Fibroblast of lung (primary cell): ENCODE measurements at regions not wholly inside any gene's neighbourhood (a gene's known extent, or its start where the extent isn't known, plus 50 kb on each side); places are given as distances from the start of the nearest gene placed in this dataset.
"Not testable (repeated sequence)": the region's sequence is repeated elsewhere in the genome, so short reads cannot be mapped to it uniquely, and the experiment has no call there.

Experiments used
- CTCF ChIP-seq, 2 donors: IDR thresholded peaks in 1 of 2; conservative IDR thresholded peaks in 1 of 2; 1 replicate in 1 of 2; 2 replicates in 1 of 2; pipeline ENCODE4 v1.5.1; 2011 to 2012; ENCODE audit warnings: low read length in 2 of 2, control low read depth in 1 of 2, inconsistent platforms in 1 of 2, low read depth in 1 of 2, mild to moderate bottlenecking in 1 of 2
- EZH2 ChIP-seq: IDR thresholded peaks from 2 replicates; pipeline ENCODE4 v1.5.1; 2012; ENCODE audit warnings: low read length, control low read depth, mild to moderate bottlenecking; ENCODE audit errors: missing control alignments

DNA sequence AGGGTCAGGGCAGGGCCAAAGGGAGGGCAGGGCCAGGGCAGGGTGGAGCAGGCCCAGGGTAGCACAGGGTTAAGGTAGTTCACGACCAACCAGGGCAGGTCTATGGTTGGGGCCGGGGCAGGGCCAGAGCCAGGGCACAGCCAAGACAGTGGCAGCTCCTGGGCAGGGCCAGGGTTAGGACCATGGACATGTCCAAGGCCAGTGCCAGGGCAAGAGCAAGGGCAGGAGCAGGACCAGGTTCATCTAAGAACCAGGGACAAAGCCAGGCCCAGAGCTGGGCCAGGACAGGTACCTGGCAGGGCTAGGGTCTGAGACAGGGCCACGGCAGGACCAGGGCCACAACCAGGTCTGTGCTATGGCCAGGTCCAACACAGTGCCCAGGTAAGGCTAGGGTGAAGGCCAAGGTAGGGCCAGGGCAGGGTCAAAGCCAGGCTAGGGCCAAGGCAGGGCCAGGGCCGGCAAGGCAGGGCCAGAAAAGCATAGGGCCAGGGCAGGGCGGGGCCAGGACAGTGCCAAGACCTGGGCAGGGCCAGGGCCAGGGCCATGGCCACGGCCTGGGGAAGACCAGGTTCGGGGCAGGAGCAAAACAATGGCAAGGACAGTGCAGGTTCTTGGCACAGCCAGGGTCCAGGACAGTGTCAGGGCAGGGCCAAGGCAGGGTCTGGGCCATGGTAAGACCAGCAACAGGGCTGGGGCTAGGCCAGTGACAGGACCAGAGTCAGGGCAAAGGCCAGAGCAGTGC, 2874.4 kb downstream of the RPIA start:
- TF ChIP-seq CTCF (conservative IDR thresholded peaks at IDR 0.05 in 1 of 2, IDR thresholded peaks at IDR 0.05 in 1 of 2; ENCODE audit: low read depth in 1 of 2, low read length in 2 of 2); EZH2: not testable (repeated sequence)
